Naive thymus-derived CD8-positive, alpha-beta T cell (primary cell): ENCODE measurements at regions not wholly inside any gene's neighbourhood (a gene's known extent, or its start where the extent isn't known, plus 50 kb on each side); places are given as distances from the start of the nearest gene placed in this dataset.

ENCODE experiments used
- ATAC-seq, 2 donors: fragments of 150-1000 bp; cut with Tn5 transposase in 1 of 2; sonication (Bioruptor Pico), chemical (Tn5 transposase) in 1 of 2; 1 replicate in 1 of 2; 2 replicates in 1 of 2; pipeline ENCODE4 v1.10.0; 2021; ENCODE audit warnings: mild to moderate bottlenecking in 2 of 2, moderate library complexity in 2 of 2
- POLR2A ChIA-PET: fragments of 350-600 bp; sonication (Branson Sonifier 250); formaldehyde crosslinking; loops from one replicate; lab custom pipeline; 2021; ENCODE audit warnings: antibody characterized with exemption; lab: Charles Lee
- DNase-seq, 10 donors: peaks; one replicate each; pipeline versions ENCODE4 v3.0.0 to v3.0.0-alpha.2; 2020 to 2022
- H3K27ac Mint-ChIP-seq, 10 donors: one replicate each; pipeline ENCODE4 v1.8.0; 2020 to 2022; ENCODE audit warnings: mild to moderate bottlenecking in 10 of 10, mixed read lengths in 10 of 10, moderate library complexity in 4 of 10, inconsistent platforms in 1 of 10
- H3K27me3 Mint-ChIP-seq, 5 donors: one replicate each; pipeline ENCODE4 v1.8.0; 2021 to 2022; ENCODE audit warnings: mixed read lengths in 5 of 5
- H3K36me3 Mint-ChIP-seq, 3 donors: one replicate each; pipeline ENCODE4 v1.8.0; 2020 to 2022; ENCODE audit warnings: mixed read lengths in 3 of 3, mild to moderate bottlenecking in 2 of 3, inconsistent platforms in 1 of 3
- H3K4me1 Mint-ChIP-seq, 4 donors: one replicate each; pipeline ENCODE4 v1.8.0; 2021 to 2022; ENCODE audit warnings: mixed read lengths in 4 of 4
- H3K4me3 Mint-ChIP-seq, 10 donors: one replicate each; pipeline ENCODE4 v1.8.0; 2020 to 2022; ENCODE audit warnings: mild to moderate bottlenecking in 10 of 10, mixed read lengths in 10 of 10, moderate library complexity in 6 of 10, inconsistent platforms in 1 of 10
- H3K9me3 Mint-ChIP-seq, 9 donors: one replicate each; pipeline ENCODE4 v1.8.0; 2020 to 2022; ENCODE audit warnings: mixed read lengths in 9 of 9, mild to moderate bottlenecking in 3 of 9, inconsistent platforms in 1 of 9, moderate library complexity in 1 of 9

- DNase-seq (no peak), ATAC-seq (no peak)
- Mint-ChIP-seq H3K4me3 (no peak overlapping the region), H3K4me1 (peaks cover 0 to 4% (median 0%) of the 10 kb centered on the region in 4 donors), H3K27ac (no peak overlapping the region), H3K9me3 (no peaks in the 10 kb centered on the region), H3K27me3 (peaks cover 0 to 5% (median 0%) of the 10 kb centered on the region in 5 donors), H3K36me3 (no peaks in the 10 kb centered on the region)
- POLR2A ChIA-PET: no interaction called here
Observed at GRCh38 chr1:200274116-200274515, 135.7 kb downstream of the ZNF281 start.

- H3K9me3 Mint-ChIP-seq: no peaks in the 10 kb centered on the region
- no peak overlapping the region for H3K4me3 Mint-ChIP-seq
- DNase-seq (no peak), ATAC-seq (no peak)
- H3K4me1 Mint-ChIP-seq: peaks cover 0 to 4% (median 0%) of the 10 kb centered on the region in 4 donors
- no peaks in the 10 kb centered on the region for H3K36me3 Mint-ChIP-seq
- POLR2A ChIA-PET: no interaction called here
- H3K27me3 Mint-ChIP-seq: peaks cover 0 to 5% (median 0%) of the 10 kb centered on the region in 5 donors
- peak overlapping the region in 1 of 10 donors; percentile 23 for H3K27ac Mint-ChIP-seq
Observed at GRCh38 chr1:200272481-200273068, 137.3 kb downstream of the ZNF281 start.

- Mint-ChIP-seq H3K4me3 (no peak overlapping the region), H3K9me3 (no peaks in the 10 kb centered on the region), H3K27me3 (no peaks in the 10 kb centered on the region), H3K36me3 (no peaks in the 10 kb centered on the region), H3K4me1 (peaks cover 0 to 4% (median 0%) of the 10 kb centered on the region in 4 donors), H3K27ac (no peak overlapping the region)
- no peak for ATAC-seq
- POLR2A ChIA-PET: no interaction called here
- DNase-seq: no peak
Observed at GRCh38 chr1:200269256-200269655, 140.6 kb downstream of the ZNF281 start.

- Mint-ChIP-seq H3K36me3 (peaks cover 0 to 1% (median 0%) of the 10 kb centered on the region in 3 donors), H3K4me1 (peaks cover 0 to 4% (median 0%) of the 10 kb centered on the region in 4 donors), H3K4me3 (no peak overlapping the region), H3K27me3 (peaks cover 0 to 3% (median 0%) of the 10 kb centered on the region in 5 donors), H3K27ac (no peak overlapping the region), H3K9me3 (no peaks in the 10 kb centered on the region)
- POLR2A ChIA-PET: no interaction called here
- ATAC-seq (no peak), DNase-seq (no peak)
Observed at GRCh38 chr1:200267937-200268336, 141.9 kb downstream of the ZNF281 start.

DNA sequence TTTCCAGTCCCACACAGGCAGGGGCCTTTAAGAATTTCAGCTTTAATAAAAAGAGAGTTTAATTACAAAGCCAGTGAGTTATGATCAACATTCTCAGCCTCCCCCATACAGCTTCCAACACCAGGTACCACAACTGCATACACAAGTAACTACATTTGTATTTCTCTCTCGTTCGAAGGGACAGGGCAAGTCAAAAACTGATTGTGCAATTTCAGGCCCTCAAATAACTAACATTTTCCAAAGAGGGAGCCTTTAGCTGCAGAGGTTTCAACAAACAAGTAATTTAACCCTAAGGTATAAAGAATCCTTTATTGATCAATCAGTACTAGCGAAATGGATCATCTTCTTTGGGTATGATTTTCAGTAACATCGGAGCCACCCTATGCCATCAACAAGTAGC lies 142.4 kb downstream of the ZNF281 start:
- ATAC-seq (no peak), DNase-seq (no peak)
- no peak overlapping the region for H3K4me3 Mint-ChIP-seq
- H3K4me1 Mint-ChIP-seq: peaks cover 0 to 4% (median 0%) of the 10 kb centered on the region in 4 donors
- peaks cover 0 to 3% (median 0%) of the 10 kb centered on the region in 5 donors for H3K27me3 Mint-ChIP-seq
- H3K9me3 Mint-ChIP-seq: no peaks in the 10 kb centered on the region
- POLR2A ChIA-PET: no interaction called here
- H3K36me3 Mint-ChIP-seq: peaks cover 0 to 1% (median 0%) of the 10 kb centered on the region in 3 donors
- no peak overlapping the region for H3K27ac Mint-ChIP-seq

DNA sequence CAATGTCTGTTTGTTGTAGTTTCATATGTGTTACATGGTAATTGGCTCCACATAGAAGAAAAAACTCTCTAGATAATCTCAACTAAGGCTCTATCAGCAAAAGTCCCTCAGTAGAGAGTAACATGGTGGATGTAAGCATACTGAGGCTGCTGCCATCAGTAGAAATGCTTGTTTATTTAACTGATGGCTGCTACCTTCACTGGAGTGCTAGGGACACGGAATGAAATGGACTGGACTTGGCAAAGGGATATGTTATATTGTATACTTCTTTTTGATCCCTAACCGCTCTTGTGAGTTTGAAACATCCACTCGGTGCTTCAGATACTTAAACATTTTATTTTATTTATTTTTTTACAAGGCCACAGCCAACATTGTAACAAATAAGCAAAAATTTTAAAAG lies 143.0 kb downstream of the ZNF281 start:
- POLR2A ChIA-PET: no interaction called here
- peaks cover 0 to 4% (median 0%) of the 10 kb centered on the region in 3 donors for H3K36me3 Mint-ChIP-seq
- H3K9me3 Mint-ChIP-seq: no peaks in the 10 kb centered on the region
- H3K27ac Mint-ChIP-seq: no peak overlapping the region
- H3K4me1 Mint-ChIP-seq: peaks cover 0 to 4% (median 0%) of the 10 kb centered on the region in 4 donors
- H3K27me3 Mint-ChIP-seq: peaks cover 0 to 3% (median 2%) of the 10 kb centered on the region in 5 donors
- DNase-seq (no peak), ATAC-seq (no peak)
- no peak overlapping the region for H3K4me3 Mint-ChIP-seq

GRCh38 chr1:200265881-200266280 lies 144.0 kb downstream of the ZNF281 start:
- Mint-ChIP-seq H3K9me3 (no peaks in the 10 kb centered on the region), H3K4me3 (no peak overlapping the region), H3K4me1 (peaks cover 0 to 4% (median 0%) of the 10 kb centered on the region in 4 donors), H3K27me3 (peaks cover 0 to 5% (median 2%) of the 10 kb centered on the region in 5 donors), H3K27ac (no peak overlapping the region), H3K36me3 (peaks cover 0 to 4% (median 0%) of the 10 kb centered on the region in 3 donors)
- POLR2A ChIA-PET: no interaction called here
- DNase-seq: no peak
- no peak for ATAC-seq

GRCh38 chr1:200265104-200265503 lies 144.7 kb downstream of the ZNF281 start:
- H3K27me3 Mint-ChIP-seq: peaks cover 0 to 6% (median 2%) of the 10 kb centered on the region in 5 donors
- ATAC-seq: no peak
- H3K4me1 Mint-ChIP-seq: peaks cover 0 to 4% (median 0%) of the 10 kb centered on the region in 4 donors
- no peaks in the 10 kb centered on the region for H3K9me3 Mint-ChIP-seq
- no peak overlapping the region for H3K27ac Mint-ChIP-seq
- DNase-seq: no peak
- no peak overlapping the region for H3K4me3 Mint-ChIP-seq
- peaks cover 0 to 4% (median 0%) of the 10 kb centered on the region in 3 donors for H3K36me3 Mint-ChIP-seq
- POLR2A ChIA-PET: no interaction called here

- H3K4me3 Mint-ChIP-seq: no peak overlapping the region
- H3K27ac Mint-ChIP-seq: no peak overlapping the region
- POLR2A ChIA-PET: no interaction called here
- ATAC-seq (no peak), DNase-seq (no peak)
- peaks cover 0 to 7% (median 3%) of the 10 kb centered on the region in 5 donors for H3K27me3 Mint-ChIP-seq
- no peaks in the 10 kb centered on the region for H3K9me3 Mint-ChIP-seq
- H3K4me1 Mint-ChIP-seq: no peaks in the 10 kb centered on the region
- H3K36me3 Mint-ChIP-seq: peaks cover 0 to 4% (median 0%) of the 10 kb centered on the region in 3 donors
Observed at GRCh38 chr1:200263203-200263602, 146.6 kb downstream of the ZNF281 start.

- H3K27me3 Mint-ChIP-seq: peaks cover 0 to 7% (median 3%) of the 10 kb centered on the region in 5 donors
- no peak for DNase-seq
- no peak overlapping the region for H3K27ac Mint-ChIP-seq
- POLR2A ChIA-PET: no interaction called here
- no peak for ATAC-seq
- H3K4me3 Mint-ChIP-seq: no peak overlapping the region
- no peaks in the 10 kb centered on the region for H3K9me3 Mint-ChIP-seq
- H3K4me1 Mint-ChIP-seq: no peaks in the 10 kb centered on the region
- H3K36me3 Mint-ChIP-seq: peaks cover 0 to 4% (median 0%) of the 10 kb centered on the region in 3 donors
Observed at GRCh38 chr1:200262326-200262965, 147.4 kb downstream of the ZNF281 start.

- peaks cover 0 to 4% (median 0%) of the 10 kb centered on the region in 3 donors for H3K36me3 Mint-ChIP-seq
- H3K4me1 Mint-ChIP-seq: no peaks in the 10 kb centered on the region
- DNase-seq (no peak), ATAC-seq (no peak)
- no peak overlapping the region for H3K4me3 Mint-ChIP-seq
- H3K27me3 Mint-ChIP-seq: peaks cover 0 to 11% (median 9%) of the 10 kb centered on the region in 5 donors
- POLR2A ChIA-PET: interaction anchor here (0.8 kb wide), 1 partner anchor 554 kb away, joined by 3 read pairs; no protein-coding TSS in a partner anchor
- no peak overlapping the region for H3K27ac Mint-ChIP-seq
- H3K9me3 Mint-ChIP-seq: no peaks in the 10 kb centered on the region
Observed at GRCh38 chr1:200260597-200261335, 149.1 kb downstream of the ZNF281 start.

GRCh38 chr1:200258447-200259375 lies 151.1 kb downstream of the ZNF281 start:
- Mint-ChIP-seq H3K27me3 (peaks cover 0 to 10% (median 9%) of the 10 kb centered on the region in 5 donors), H3K9me3 (no peaks in the 10 kb centered on the region), H3K36me3 (peaks cover 0 to 3% (median 0%) of the 10 kb centered on the region in 3 donors), H3K27ac (no peak overlapping the region), H3K4me1 (no peaks in the 10 kb centered on the region), H3K4me3 (no peak overlapping the region)
- DNase-seq: peak in 2 of 10 donors; percentile 12 to 15
- ATAC-seq: peak; percentile 59 to 61
- POLR2A ChIA-PET: no interaction called here
